CD4-positive, alpha-beta T cell treated with Interleukin-12 subunit alpha and Interleukin-12 subunit beta, for 1 hour (primary cell): ENCODE measurements at regions not wholly inside any gene's neighbourhood (a gene's known extent, or its start where the extent isn't known, plus 50 kb on each side); places are given as distances from the start of the nearest gene placed in this dataset.

Source experiments
- DNase-seq: peaks from one replicate; pipeline ENCODE4 v3.0.0-alpha.2; 2020

- DNase-seq: no peak
These were observed 395.2 kb upstream of the AZI2 start for GRCh38 chr3:28743831-28744230.

- DNase-seq: no peak
These were observed 396.8 kb upstream of the AZI2 start for GRCh38 chr3:28745436-28745835.

GRCh38 chr3:28745916-28746617 lies 397.4 kb upstream of the AZI2 start:
- DNase-seq: no peak

GRCh38 chr3:28746990-28747389 lies 398.4 kb upstream of the AZI2 start:
- DNase-seq: no peak

GRCh38 chr3:28751864-28752263 lies 403.2 kb upstream of the AZI2 start:
- no peak for DNase-seq

- DNase-seq: no peak
These were observed 403.7 kb upstream of the AZI2 start for GRCh38 chr3:28752290-28752689.

- no peak for DNase-seq
These were observed 407.4 kb upstream of the AZI2 start for GRCh38 chr3:28756056-28756455.

GRCh38 chr3:28758115-28758514 lies 409.5 kb upstream of the AZI2 start:
- DNase-seq: no peak

- DNase-seq: no peak
These were observed 412.8 kb upstream of the AZI2 start for GRCh38 chr3:28761375-28761774.

- DNase-seq: no peak
These were observed 416.6 kb upstream of the AZI2 start for GRCh38 chr3:28765194-28765593.

- no peak for DNase-seq
These were observed 419.8 kb upstream of the AZI2 start for GRCh38 chr3:28768439-28768838.

GRCh38 chr3:28777806-28778475 lies 429.3 kb upstream of the AZI2 start:
- DNase-seq: no peak

- DNase-seq: no peak
These were observed 431.9 kb upstream of the AZI2 start for GRCh38 chr3:28780480-28780879.

- no peak for DNase-seq
These were observed 432.4 kb upstream of the AZI2 start for GRCh38 chr3:28781053-28781452.

- no peak for DNase-seq
These were observed 437.8 kb upstream of the AZI2 start for GRCh38 chr3:28786446-28786845.

- no peak for DNase-seq
These were observed 439.9 kb upstream of the AZI2 start for GRCh38 chr3:28788571-28788970.

GRCh38 chr3:28791713-28792255 lies 443.2 kb upstream of the AZI2 start:
- no peak for DNase-seq

GRCh38 chr3:28792604-28793003 lies 444.0 kb upstream of the AZI2 start:
- DNase-seq: no peak

GRCh38 chr3:28799084-28799483 lies 450.5 kb upstream of the AZI2 start:
- DNase-seq: no peak

- no peak for DNase-seq
These were observed 451.6 kb upstream of the AZI2 start for GRCh38 chr3:28800203-28800602.

- DNase-seq: no peak
These were observed 459.4 kb upstream of the AZI2 start for GRCh38 chr3:28808068-28808467.

- no peak for DNase-seq
These were observed 464.9 kb upstream of the RBMS3 start for GRCh38 chr3:28816017-28816416.

GRCh38 chr3:28824316-28824715 lies 456.6 kb upstream of the RBMS3 start:
- DNase-seq: no peak

- no peak for DNase-seq
These were observed 454.0 kb upstream of the RBMS3 start for GRCh38 chr3:28826840-28827239.

GRCh38 chr3:28835249-28835648 lies 445.6 kb upstream of the RBMS3 start:
- no peak for DNase-seq
